Fibroblast of villous mesenchyme (primary cell): ENCODE measurements at regions not wholly inside any gene's neighbourhood (a gene's known extent, or its start where the extent isn't known, plus 50 kb on each side); places are given as distances from the start of the nearest gene placed in this dataset.

ENCODE experiments used
- DNase-seq: peaks from one replicate; pipeline ENCODE4 v3.0.0-alpha.2; 2010; ENCODE audit warnings: low read depth
- H3K4me3 ChIP-seq: 2 replicates; pipeline ENCODE4 v1.5.1; 2011; ENCODE audit warnings: low read depth, mild to moderate bottlenecking, low read length
- CTCF ChIP-seq: IDR thresholded peaks from 2 replicates; pipeline ENCODE4 v1.5.1; 2012; ENCODE audit warnings: low read depth, mild to moderate bottlenecking, low read length; ENCODE audit not compliant: insufficient read depth

GRCh38 chr16:76612497-76612896 is 335.3 kb downstream of the CNTNAP4 start:
- H3K4me3 ChIP-seq: no peak overlapping the region
- TF ChIP-seq CTCF: no peak
- no peak for DNase-seq

GRCh38 chr16:76614269-76614668 is 337.1 kb downstream of the CNTNAP4 start:
- no peak overlapping the region for H3K4me3 ChIP-seq
- no peak for DNase-seq
- no peak for TF ChIP-seq CTCF

- H3K4me3 ChIP-seq: no peak overlapping the region
- no peak for DNase-seq
- no peak for TF ChIP-seq CTCF
Measured at GRCh38 chr16:76622876-76623275, 345.7 kb downstream of the CNTNAP4 start.

GRCh38 chr16:76634847-76635697 is 357.9 kb downstream of the CNTNAP4 start:
- peak overlapping the region; percentile 53 for H3K4me3 ChIP-seq
- DNase-seq: peak; percentile 32
- TF ChIP-seq CTCF: no peak

GRCh38 chr16:76639685-76640289 is 362.6 kb downstream of the CNTNAP4 start:
- DNase-seq: peak; percentile 20
- H3K4me3 ChIP-seq: no peak overlapping the region
- TF ChIP-seq CTCF: peak; percentile 9

- DNase-seq: no peak
- no peak for TF ChIP-seq CTCF
- H3K4me3 ChIP-seq: no peak overlapping the region
Measured at GRCh38 chr16:76650582-76650981, 373.4 kb downstream of the CNTNAP4 start.
